Neural cell (in vitro differentiated cells): ENCODE measurements at regions not wholly inside any gene's neighbourhood (a gene's known extent, or its start where the extent isn't known, plus 50 kb on each side); places are given as distances from the start of the nearest gene placed in this dataset.

Experiments used
- H2AFZ ChIP-seq: fragments of 200-600, 300-800 bp; sonication (generic), shearing (Covaris generic); 2 replicates; pipeline ENCODE4 v1.6.0; 2014; ENCODE audit warnings: low read depth, mild to moderate bottlenecking, antibody characterized with exemption, low read length, moderate library complexity
- H3F3A ChIP-seq: fragments of 200-600 bp; shearing (Covaris generic); 2 replicates; pipeline ENCODE4 v1.6.1; 2016; ENCODE audit warnings: mild to moderate bottlenecking, moderate library complexity, mixed read lengths, antibody characterized with exemption, low read length; ENCODE audit not compliant: insufficient read depth, poor library complexity, severe bottlenecking
- H3K27ac ChIP-seq: fragments of 200-600, 300-800 bp; sonication (generic), shearing (Covaris generic); 2 replicates; pipeline ENCODE4 v1.5.1; 2014; ENCODE audit warnings: mild to moderate bottlenecking, low read length, moderate library complexity
- H3K27me3 ChIP-seq: fragments of 300-800, 200-600 bp; sonication (generic), shearing (Covaris generic); 2 replicates; pipeline ENCODE4 v1.6.0; 2014; ENCODE audit warnings: mild to moderate bottlenecking, low read depth, low read length, moderate library complexity; ENCODE audit not compliant: insufficient read depth
- H3K36me3 ChIP-seq: fragments of 300-800, 200-600 bp; sonication (generic), shearing (Covaris generic); 2 replicates; pipeline ENCODE4 v1.5.1; 2014; ENCODE audit warnings: mild to moderate bottlenecking, antibody characterized with exemption, low read length, moderate library complexity; ENCODE audit not compliant: insufficient read depth
- H3K4me2 ChIP-seq: fragments of 300-800, 200-600 bp; sonication (generic), shearing (Covaris generic); 2 replicates; pipeline ENCODE4 v1.6.0; 2014; ENCODE audit warnings: mild to moderate bottlenecking, low read length
- H3K4me3 ChIP-seq: fragments of 300-800, 200-600 bp; sonication (generic), shearing (Covaris generic); 2 replicates; pipeline ENCODE4 v1.5.1; 2014; ENCODE audit warnings: mild to moderate bottlenecking, low read length, moderate library complexity
- H3K79me2 ChIP-seq: fragments of 200-600 bp; shearing (Covaris generic); replicated peaks from 2 replicates; pipeline ENCODE4 v1.6.0; 2014; ENCODE audit warnings: mild to moderate bottlenecking, low read length, moderate library complexity; ENCODE audit not compliant: insufficient read depth
- H3K9ac ChIP-seq: fragments of 300-800, 200-600 bp; sonication (generic), shearing (Covaris generic); 2 replicates; pipeline ENCODE4 v1.6.1; 2016; ENCODE audit warnings: mild to moderate bottlenecking, low read length, mixed read lengths
- H3K9me2 ChIP-seq: fragments of 200-600 bp; shearing (Covaris generic); 2 replicates; pipeline ENCODE4 v1.6.1; 2016; ENCODE audit warnings: mild to moderate bottlenecking, low read length, mixed read lengths; ENCODE audit not compliant: insufficient read depth
- H3K9me3 ChIP-seq: fragments of 200-600, 300-800 bp; sonication (generic), shearing (Covaris generic); 2 replicates; pipeline ENCODE4 v1.6.1; 2016; ENCODE audit warnings: mild to moderate bottlenecking, mixed run types, low read length, moderate library complexity, mixed read lengths
- H4K20me1 ChIP-seq: fragments of 200-600 bp; shearing (Covaris generic); 2 replicates; pipeline ENCODE4 v1.6.1; 2016; ENCODE audit warnings: mild to moderate bottlenecking, mixed run types; ENCODE audit not compliant: insufficient read depth
- CTCF ChIP-seq: fragments of 450-650 bp; IDR thresholded peaks from 2 replicates; pipeline ENCODE4 v1.5.1; 2014; ENCODE audit warnings: antibody characterized with exemption, mild to moderate bottlenecking, moderate library complexity; ENCODE audit not compliant: poor library complexity, severe bottlenecking
- EP300 ChIP-seq: fragments of 450-650 bp; conservative IDR thresholded peaks from 2 replicates; pipeline ENCODE4 v1.6.1; 2014; ENCODE audit warnings: antibody characterized with exemption, mild to moderate bottlenecking, moderate library complexity; ENCODE audit not compliant: poor library complexity, severe bottlenecking
- EZH2 ChIP-seq: fragments of 200-600, 300-800 bp; shearing (Covaris generic), sonication (generic); IDR thresholded peaks from 2 replicates; pipeline ENCODE4 v1.6.1; 2014; ENCODE audit warnings: antibody characterized with exemption, low read length, borderline replicate concordance, mild to moderate bottlenecking; ENCODE audit not compliant: insufficient read depth, poor library complexity, severe bottlenecking
- MXI1 ChIP-seq: fragments of 450-650 bp; conservative IDR thresholded peaks from 2 replicates; pipeline ENCODE4 v1.6.1; 2014; ENCODE audit warnings: antibody characterized with exemption, mild to moderate bottlenecking; ENCODE audit not compliant: poor library complexity, severe bottlenecking
- POLR2AphosphoS5 ChIP-seq: IDR thresholded peaks from 2 replicates; pipeline ENCODE4 v1.6.1; 2012
- RAD21 ChIP-seq: fragments of 450-650 bp; conservative IDR thresholded peaks from 2 replicates; pipeline ENCODE4 v1.6.1; 2014; ENCODE audit warnings: antibody characterized with exemption, mild to moderate bottlenecking, moderate library complexity
- REST ChIP-seq: IDR thresholded peaks from 2 replicates; pipeline ENCODE4 v1.6.1; 2012; ENCODE audit warnings: borderline replicate concordance
- SMC3 ChIP-seq: fragments of 450-650 bp; conservative IDR thresholded peaks from 2 replicates; pipeline ENCODE4 v1.6.1; 2014; ENCODE audit warnings: antibody characterized with exemption, mild to moderate bottlenecking, moderate library complexity; ENCODE audit not compliant: poor library complexity
- TAF1 ChIP-seq: IDR thresholded peaks from 2 replicates; pipeline ENCODE4 v1.6.1; 2012; ENCODE audit warnings: low read depth

- Histone ChIP-seq H3K9ac (no peak overlapping the region), H3K4me3 (no peak overlapping the region), H3K9me2 (no peaks in the 10 kb centered on the region), H3K9me3 (no peaks in the 10 kb centered on the region), H3K27me3 (no peaks in the 10 kb centered on the region), H4K20me1 (no peaks in the 10 kb centered on the region), H3K79me2 (no peaks in the 10 kb centered on the region), H3K4me2 (no peak overlapping the region), H3K27ac (no peak overlapping the region), H3F3A (no peaks in the 10 kb centered on the region), H3K36me3 (no peaks in the 10 kb centered on the region), H2AFZ (no peak overlapping the region)
- TF ChIP-seq EP300 = no peak
- no peak for TF ChIP-seq TAF1
- no peak for TF ChIP-seq RAD21
- no peak for TF ChIP-seq REST
These were observed 139.8 kb upstream of the XPO1 start for GRCh38 chr2:61677942-61678341.

- Histone ChIP-seq H3K27ac (no peak overlapping the region), H2AFZ (no peak overlapping the region), H3K36me3 (no peaks in the 10 kb centered on the region), H3K4me3 (no peak overlapping the region), H3K79me2 (no peaks in the 10 kb centered on the region), H3F3A (no peaks in the 10 kb centered on the region), H3K27me3 (no peaks in the 10 kb centered on the region), H3K9ac (no peak overlapping the region), H3K4me2 (no peak overlapping the region), H4K20me1 (no peaks in the 10 kb centered on the region), H3K9me2 (no peaks in the 10 kb centered on the region), H3K9me3 (no peaks in the 10 kb centered on the region)
- TF ChIP-seq EP300 (no peak), SMC3 (no peak), MXI1 (no peak), EZH2 (no peak), REST (no peak), POLR2AphosphoS5 (no peak), RAD21 (no peak), CTCF (no peak), TAF1 (no peak)
These were observed 139.2 kb upstream of the XPO1 start for GRCh38 chr2:61677306-61677705.
